OCI-LY7 (cell line): ENCODE measurements at regions not wholly inside any gene's neighbourhood (a gene's known extent, or its start where the extent isn't known, plus 50 kb on each side); places are given as distances from the start of the nearest gene placed in this dataset.

Experiments
- BruUV-seq: library from RNA; stranded (reverse); fragments of 400-500 nt; replicated peaks from 2 replicates; lab custom pipeline; 2021; lab: Mats Ljungman, UMichigan
- CTCF ChIA-PET: fragments of 300-600 bp; sonication (Branson Sonifier 250); formaldehyde crosslinking; loops from one replicate; lab custom pipeline; 2022; ENCODE audit warnings: antibody characterized with exemption; ENCODE audit not compliant: unreplicated experiment; lab: Charles Lee
- POLR2A ChIA-PET: fragments of 300-600 bp; sonication (Branson Sonifier 250); formaldehyde crosslinking; loops from one replicate; lab custom pipeline; 2022; ENCODE audit warnings: antibody characterized with exemption; lab: Charles Lee
- DNase-seq: peaks from one replicate; pipeline ENCODE4 v3.0.0-alpha.2; 2015; ENCODE audit warnings: low spot score
- H2AFZ ChIP-seq: fragments of 200-600 bp; sonication (generic), shearing (Covaris generic); 2 replicates; pipeline ENCODE4 v1.6.1; 2014; ENCODE audit warnings: mild to moderate bottlenecking, antibody characterized with exemption, low read length, moderate library complexity
- H3K27ac ChIP-seq: fragments of 200-600 bp; sonication (generic); 2 replicates; pipeline ENCODE4 v1.5.1; 2014; ENCODE audit warnings: mixed run types, low read depth, mild to moderate bottlenecking, moderate library complexity, low read length, inconsistent platforms; ENCODE audit not compliant: poor library complexity, severe bottlenecking
- H3K36me3 ChIP-seq: fragments of 200-600 bp; sonication (generic); 2 replicates; pipeline ENCODE4 v1.6.1; 2014; ENCODE audit warnings: mild to moderate bottlenecking, antibody characterized with exemption, low read length, moderate library complexity, mixed read lengths; ENCODE audit not compliant: insufficient read depth
- H3K4me1 ChIP-seq: fragments of 200-600 bp; sonication (generic); 2 replicates; pipeline ENCODE4 v1.5.1; 2014; ENCODE audit warnings: mild to moderate bottlenecking, low read length; ENCODE audit not compliant: insufficient read depth, poor library complexity, severe bottlenecking
- H3K4me2 ChIP-seq: fragments of 200-600 bp; sonication (generic); 2 replicates; pipeline ENCODE4 v1.6.1; 2014; ENCODE audit warnings: mild to moderate bottlenecking, low read length
- H3K4me3 ChIP-seq: fragments of 200-600 bp; sonication (generic); 2 replicates; pipeline ENCODE4 v1.5.1; 2014; ENCODE audit warnings: mild to moderate bottlenecking, low read depth, low read length; ENCODE audit not compliant: poor library complexity, severe bottlenecking
- H3K79me2 ChIP-seq: fragments of 200-600 bp; sonication (generic); 2 replicates; pipeline ENCODE4 v1.6.1; 2016; ENCODE audit warnings: low read depth, mild to moderate bottlenecking, low read length, moderate library complexity, mixed read lengths; ENCODE audit not compliant: insufficient read depth
- H3K9me2 ChIP-seq: fragments of 200-600 bp; sonication (generic); 2 replicates; pipeline ENCODE4 v1.6.1; 2016; ENCODE audit warnings: mild to moderate bottlenecking, low read length, mixed read lengths; ENCODE audit not compliant: insufficient read depth
- H3K9me3 ChIP-seq: fragments of 200-600 bp; sonication (generic); 2 replicates; pipeline ENCODE4 v1.6.1; 2014; ENCODE audit warnings: mild to moderate bottlenecking, mixed run types, low read length, mixed read lengths
- H4K20me1 ChIP-seq: fragments of 200-600 bp; sonication (generic); 2 replicates; pipeline ENCODE4 v1.6.1; 2014; ENCODE audit warnings: mild to moderate bottlenecking, antibody characterized with exemption, low read length, moderate library complexity, mixed read lengths; ENCODE audit not compliant: insufficient read depth
- CTCF ChIP-seq: fragments of 200-600 bp; sonication (generic); conservative IDR thresholded peaks from 2 replicates; pipeline ENCODE4 v1.5.1; 2014; ENCODE audit warnings: mild to moderate bottlenecking, antibody characterized with exemption, low read length, moderate library complexity, mixed read lengths
- EZH2phosphoT487 ChIP-seq: fragments of 200-600 bp; sonication (generic); IDR thresholded peaks from 2 replicates; pipeline ENCODE4 v1.6.1; 2018; ENCODE audit warnings: low read depth, borderline replicate concordance, mild to moderate bottlenecking, mixed run types, antibody characterized with exemption, low read length, moderate library complexity, mixed read lengths
- intact Hi-C: fragments of 100-400 bp; cut with micrococcal nuclease; formaldehyde crosslinking; loops from one replicate; pipeline ENCODE4 v1.10.0; 2022; ENCODE audit not compliant: unreplicated experiment

GRCh38 chr2:51722311-51722710 lies 690.4 kb upstream of the NRXN1 start:
- no peaks in the 10 kb centered on the region for H4K20me1 ChIP-seq
- no peak overlapping the region for H2AFZ ChIP-seq
- DNase-seq, result no peak
- no peaks in the 10 kb centered on the region for H3K9me3 ChIP-seq
- intact Hi-C loops, result no loop called here
- BruUV-seq, result no TSS peak
- H3K36me3 ChIP-seq, result no peaks in the 10 kb centered on the region
- ChIA-PET POLR2A (interaction anchor here (0.5 kb wide), 1 partner anchor 1933 kb away, joined by 3 read pairs; no protein-coding TSS in a partner anchor), CTCF (no interaction called here)
- H3K4me2 ChIP-seq, result no peak overlapping the region
- no peak overlapping the region for H3K4me3 ChIP-seq
- TF ChIP-seq CTCF (no peak), EZH2phosphoT487 (no peak)
- no peaks in the 10 kb centered on the region for H3K4me1 ChIP-seq
- no peaks in the 10 kb centered on the region for H3K9me2 ChIP-seq
- no peaks in the 10 kb centered on the region for H3K79me2 ChIP-seq
- no peak overlapping the region for H3K27ac ChIP-seq

GRCh38 chr2:51720826-51721225 lies 688.9 kb upstream of the NRXN1 start:
- no peaks in the 10 kb centered on the region for H3K9me2 ChIP-seq
- no peaks in the 10 kb centered on the region for H3K9me3 ChIP-seq
- intact Hi-C loops, result no loop called here
- ChIA-PET POLR2A (no interaction called here), CTCF (no interaction called here)
- H3K79me2 ChIP-seq, result no peaks in the 10 kb centered on the region
- no peak overlapping the region for H3K27ac ChIP-seq
- H2AFZ ChIP-seq, result no peak overlapping the region
- no peaks in the 10 kb centered on the region for H3K36me3 ChIP-seq
- BruUV-seq, result no TSS peak
- TF ChIP-seq EZH2phosphoT487, result no peak
- no peak for TF ChIP-seq CTCF
- no peak overlapping the region for H3K4me3 ChIP-seq
- H4K20me1 ChIP-seq, result no peaks in the 10 kb centered on the region
- no peaks in the 10 kb centered on the region for H3K4me1 ChIP-seq
- no peak for DNase-seq
- no peak overlapping the region for H3K4me2 ChIP-seq

- no peak overlapping the region for H3K4me2 ChIP-seq
- H3K4me1 ChIP-seq, result no peaks in the 10 kb centered on the region
- ChIA-PET CTCF (no interaction called here), POLR2A (no interaction called here)
- no peak for DNase-seq
- intact Hi-C loops, result loop anchor here (10.0 kb wide), 1 partner anchor 1184 kb away; no protein-coding TSS in a partner anchor
- no peaks in the 10 kb centered on the region for H3K9me2 ChIP-seq
- no peak overlapping the region for H2AFZ ChIP-seq
- H3K27ac ChIP-seq, result no peak overlapping the region
- no peaks in the 10 kb centered on the region for H3K79me2 ChIP-seq
- no peaks in the 10 kb centered on the region for H3K9me3 ChIP-seq
- TF ChIP-seq CTCF (no peak), EZH2phosphoT487 (no peak)
- H3K36me3 ChIP-seq, result no peaks in the 10 kb centered on the region
- no peak overlapping the region for H3K4me3 ChIP-seq
- no peaks in the 10 kb centered on the region for H4K20me1 ChIP-seq
- BruUV-seq, result no TSS peak
These were observed 686.9 kb upstream of the NRXN1 start for GRCh38 chr2:51718881-51719280.
